ENCODE measurements at regions not wholly inside any gene's neighbourhood (a gene's known extent, or its start where the extent isn't known, plus 50 kb on each side); places are given as distances from the start of the nearest gene placed in this dataset.

- ATAC-seq (replicated peaks in 1 of 2) = no peak
- no peaks in the 10 kb centered on the region for H3K27me3 Mint-ChIP-seq (ENCODE audit: low read depth)
- no peak overlapping the region for H3K27ac Mint-ChIP-seq
- no peaks in the 10 kb centered on the region for H3K36me3 Mint-ChIP-seq (ENCODE audit: insufficient read depth in 2 of 2)
- H3K9me3 Mint-ChIP-seq = peaks cover 0 to 4% of the 10 kb centered on the region in 2 donors
- no peaks in the 10 kb centered on the region for H3K4me1 Mint-ChIP-seq (ENCODE audit: low read depth)
- no peak overlapping the region for H3K4me3 Mint-ChIP-seq
- DNase-seq = no peak
Measured at GRCh38 chr4:137122876-137123275, 409.4 kb downstream of the PCDH18 start.

GRCh38 chr4:137116144-137116543 lies 416.1 kb downstream of the PCDH18 start:
- H3K9me3 Mint-ChIP-seq = peaks cover 5 to 6% of the 10 kb centered on the region in 2 donors
- H3K36me3 Mint-ChIP-seq (ENCODE audit: insufficient read depth in 2 of 2) = no peaks in the 10 kb centered on the region
- H3K4me3 Mint-ChIP-seq = no peak overlapping the region
- H3K27ac Mint-ChIP-seq = no peak overlapping the region
- ATAC-seq (replicated peaks in 1 of 2) (no peak), DNase-seq (no peak)
- no peaks in the 10 kb centered on the region for H3K27me3 Mint-ChIP-seq (ENCODE audit: low read depth)
- H3K4me1 Mint-ChIP-seq (ENCODE audit: low read depth) = no peaks in the 10 kb centered on the region

- Mint-ChIP-seq H3K9me3 (peaks cover 0 to 2% of the 10 kb centered on the region in 2 donors), H3K27me3 (ENCODE audit: low read depth) (no peaks in the 10 kb centered on the region), H3K36me3 (ENCODE audit: insufficient read depth in 2 of 2) (no peaks in the 10 kb centered on the region), H3K4me1 (ENCODE audit: low read depth) (no peaks in the 10 kb centered on the region), H3K27ac (no peak overlapping the region), H3K4me3 (no peak overlapping the region)
- no peak for DNase-seq
- ATAC-seq (replicated peaks in 1 of 2) = no peak
Measured at GRCh38 chr4:137106733-137107132, 425.6 kb downstream of the PCDH18 start.

- ATAC-seq (replicated peaks in 1 of 2) (no peak), DNase-seq (no peak)
- Mint-ChIP-seq H3K9me3 (peaks cover 0 to 2% of the 10 kb centered on the region in 2 donors), H3K36me3 (ENCODE audit: insufficient read depth in 2 of 2) (no peaks in the 10 kb centered on the region), H3K27me3 (ENCODE audit: low read depth) (no peaks in the 10 kb centered on the region), H3K4me1 (ENCODE audit: low read depth) (no peaks in the 10 kb centered on the region), H3K27ac (no peak overlapping the region), H3K4me3 (no peak overlapping the region)
Measured at GRCh38 chr4:137106287-137106686, 426.0 kb downstream of the PCDH18 start.

- peaks cover 7 to 9% of the 10 kb centered on the region in 2 donors for H3K9me3 Mint-ChIP-seq
- no peak for ATAC-seq (replicated peaks in 1 of 2)
- peaks cover 1 to 2% of the 10 kb centered on the region in 2 donors for H3K36me3 Mint-ChIP-seq (ENCODE audit: insufficient read depth in 2 of 2)
- no peaks in the 10 kb centered on the region for H3K27me3 Mint-ChIP-seq (ENCODE audit: low read depth)
- DNase-seq = no peak
- H3K4me3 Mint-ChIP-seq = no peak overlapping the region
- H3K27ac Mint-ChIP-seq = no peak overlapping the region
- H3K4me1 Mint-ChIP-seq (ENCODE audit: low read depth) = no peaks in the 10 kb centered on the region
Measured at GRCh38 chr4:137090951-137091350, 441.3 kb downstream of the PCDH18 start.

GRCh38 chr4:137083571-137084135 lies 448.6 kb downstream of the PCDH18 start:
- DNase-seq (no peak), ATAC-seq (replicated peaks in 1 of 2) (no peak)
- Mint-ChIP-seq H3K36me3 (ENCODE audit: insufficient read depth in 2 of 2) (no peaks in the 10 kb centered on the region), H3K27ac (no peak overlapping the region), H3K27me3 (ENCODE audit: low read depth) (no peaks in the 10 kb centered on the region), H3K4me3 (no peak overlapping the region), H3K9me3 (peaks cover 4 to 6% of the 10 kb centered on the region in 2 donors), H3K4me1 (ENCODE audit: low read depth) (no peaks in the 10 kb centered on the region)

GRCh38 chr4:137082061-137082460 lies 450.2 kb downstream of the PCDH18 start:
- no peaks in the 10 kb centered on the region for H3K27me3 Mint-ChIP-seq (ENCODE audit: low read depth)
- ATAC-seq (replicated peaks in 1 of 2) (no peak), DNase-seq (no peak)
- no peaks in the 10 kb centered on the region for H3K36me3 Mint-ChIP-seq (ENCODE audit: insufficient read depth in 2 of 2)
- H3K9me3 Mint-ChIP-seq = peaks cover 4 to 6% of the 10 kb centered on the region in 2 donors
- H3K27ac Mint-ChIP-seq = no peak overlapping the region
- no peak overlapping the region for H3K4me3 Mint-ChIP-seq
- no peaks in the 10 kb centered on the region for H3K4me1 Mint-ChIP-seq (ENCODE audit: low read depth)

GRCh38 chr4:137076908-137077307 lies 455.4 kb downstream of the PCDH18 start:
- DNase-seq (no peak), ATAC-seq (replicated peaks in 1 of 2) (no peak)
- no peak overlapping the region for H3K27ac Mint-ChIP-seq
- peaks cover 0 to 2% of the 10 kb centered on the region in 2 donors for H3K36me3 Mint-ChIP-seq (ENCODE audit: insufficient read depth in 2 of 2)
- H3K27me3 Mint-ChIP-seq (ENCODE audit: low read depth) = no peaks in the 10 kb centered on the region
- no peak overlapping the region for H3K4me3 Mint-ChIP-seq
- H3K4me1 Mint-ChIP-seq (ENCODE audit: low read depth) = no peaks in the 10 kb centered on the region
- peaks cover 6% of the 10 kb centered on the region in 2 donors for H3K9me3 Mint-ChIP-seq

GRCh38 chr4:137075586-137075985 lies 456.7 kb downstream of the PCDH18 start:
- DNase-seq = no peak
- Mint-ChIP-seq H3K27ac (no peak overlapping the region), H3K36me3 (ENCODE audit: insufficient read depth in 2 of 2) (peaks cover 0 to 2% of the 10 kb centered on the region in 2 donors), H3K4me1 (ENCODE audit: low read depth) (no peaks in the 10 kb centered on the region), H3K27me3 (ENCODE audit: low read depth) (no peaks in the 10 kb centered on the region), H3K4me3 (no peak overlapping the region), H3K9me3 (peaks cover 6 to 9% of the 10 kb centered on the region in 2 donors)
- no peak for ATAC-seq (replicated peaks in 1 of 2)

- no peak overlapping the region for H3K4me3 Mint-ChIP-seq
- no peaks in the 10 kb centered on the region for H3K27me3 Mint-ChIP-seq (ENCODE audit: low read depth)
- no peaks in the 10 kb centered on the region for H3K4me1 Mint-ChIP-seq (ENCODE audit: low read depth)
Measured at GRCh38 chr4:137070614-137071013, 461.7 kb downstream of the PCDH18 start.

GRCh38 chr4:137069473-137069872 lies 462.8 kb downstream of the PCDH18 start:
- no peak for ATAC-seq (replicated peaks in 1 of 2)
- H3K4me3 Mint-ChIP-seq = no peak overlapping the region
- H3K27me3 Mint-ChIP-seq (ENCODE audit: low read depth) = no peaks in the 10 kb centered on the region
- no peak overlapping the region for H3K27ac Mint-ChIP-seq
- no peak for DNase-seq
- peaks cover 6 to 15% of the 10 kb centered on the region in 2 donors for H3K9me3 Mint-ChIP-seq
- H3K4me1 Mint-ChIP-seq (ENCODE audit: low read depth) = no peaks in the 10 kb centered on the region
- H3K36me3 Mint-ChIP-seq (ENCODE audit: insufficient read depth in 2 of 2) = peaks cover 0 to 2% of the 10 kb centered on the region in 2 donors

More at GRCh38 chr4:137070614-137071013, 461.7 kb downstream of the PCDH18 start:
- DNase-seq (no peak), ATAC-seq (replicated peaks in 1 of 2) (no peak)
- H3K27ac Mint-ChIP-seq = no peak overlapping the region
- H3K36me3 Mint-ChIP-seq (ENCODE audit: insufficient read depth in 2 of 2) = peaks cover 0 to 2% of the 10 kb centered on the region in 2 donors
- H3K9me3 Mint-ChIP-seq = peaks cover 6 to 15% of the 10 kb centered on the region in 2 donors

- no peaks in the 10 kb centered on the region for H3K4me1 Mint-ChIP-seq (ENCODE audit: low read depth)
- peaks cover 2 to 14% of the 10 kb centered on the region in 2 donors for H3K9me3 Mint-ChIP-seq
- H3K36me3 Mint-ChIP-seq (ENCODE audit: insufficient read depth in 2 of 2) = no peaks in the 10 kb centered on the region
- H3K27me3 Mint-ChIP-seq (ENCODE audit: low read depth) = no peaks in the 10 kb centered on the region
- H3K4me3 Mint-ChIP-seq = no peak overlapping the region
- no peak for DNase-seq
- H3K27ac Mint-ChIP-seq = no peak overlapping the region
- ATAC-seq (replicated peaks in 1 of 2) = no peak
Measured at GRCh38 chr4:137067735-137068134, 464.6 kb downstream of the PCDH18 start.

GRCh38 chr4:137065311-137065710 lies 467.0 kb downstream of the PCDH18 start:
- no peaks in the 10 kb centered on the region for H3K4me1 Mint-ChIP-seq (ENCODE audit: low read depth)
- H3K27me3 Mint-ChIP-seq (ENCODE audit: low read depth) = no peaks in the 10 kb centered on the region
- H3K4me3 Mint-ChIP-seq = no peak overlapping the region
- H3K9me3 Mint-ChIP-seq = peaks cover 2 to 11% of the 10 kb centered on the region in 2 donors
- DNase-seq (no peak), ATAC-seq (replicated peaks in 1 of 2) (no peak)
- no peaks in the 10 kb centered on the region for H3K36me3 Mint-ChIP-seq (ENCODE audit: insufficient read depth in 2 of 2)
- no peak overlapping the region for H3K27ac Mint-ChIP-seq

- H3K27me3 Mint-ChIP-seq (ENCODE audit: low read depth) = no peaks in the 10 kb centered on the region
- no peak overlapping the region for H3K27ac Mint-ChIP-seq
- no peak for DNase-seq
- peaks cover 2 to 7% of the 10 kb centered on the region in 2 donors for H3K9me3 Mint-ChIP-seq
- H3K4me3 Mint-ChIP-seq = no peak overlapping the region
- H3K36me3 Mint-ChIP-seq (ENCODE audit: insufficient read depth in 2 of 2) = no peaks in the 10 kb centered on the region
- ATAC-seq (replicated peaks in 1 of 2) = no peak
- no peaks in the 10 kb centered on the region for H3K4me1 Mint-ChIP-seq (ENCODE audit: low read depth)
Measured at GRCh38 chr4:137063961-137064360, 468.3 kb downstream of the PCDH18 start.
